HCT116 (cell line): ENCODE measurements at regions not wholly inside any gene's neighbourhood (a gene's known extent, or its start where the extent isn't known, plus 50 kb on each side); places are given as distances from the start of the nearest gene placed in this dataset.

Experiments
- ATAC-seq: fragments of 200-7000 bp; cut with Tn5 transposase; 2 replicates; pipeline ENCODE4 v1.9.1; 2020; ENCODE audit warnings: mild to moderate bottlenecking, moderate library complexity
- BruUV-seq: library from RNA; stranded (reverse); fragments of 400-500 nt; replicated peaks from 2 replicates; lab custom pipeline; 2021; lab: Mats Ljungman, UMichigan
- CTCF ChIA-PET: fragments of 300-600 bp; sonication (Branson Sonifier 250); formaldehyde crosslinking; loops from one replicate; lab custom pipeline; 2021; ENCODE audit warnings: antibody characterized with exemption; lab: Charles Lee
- POLR2A ChIA-PET: fragments of 300-600, 350-600 bp; sonication (Branson Sonifier 250); formaldehyde crosslinking; loops from one replicate; lab custom pipeline; 2021; ENCODE audit warnings: antibody characterized with exemption; lab: Charles Lee
- RAD21 ChIA-PET, 2 experiments: fragments of 300-600 bp; sonication (Branson Sonifier 250); formaldehyde crosslinking; loops; one replicate each; lab custom pipeline; 2023; ENCODE audit warnings: low total read pairs in 2 of 2; ENCODE audit not compliant: uncharacterized antibody in 2 of 2, unreplicated experiment in 2 of 2, low non-redundant PET in 1 of 2; lab: Charles Lee
- DNase-seq: peaks from one replicate; pipeline ENCODE4 v3.0.0-alpha.2; 2010; ENCODE audit warnings: low read depth, low spot score
- H2AFZ ChIP-seq: fragments of 200-600 bp; shearing (Covaris generic), sonication (generic); 2 replicates; pipeline ENCODE4 v1.6.1; 2017; ENCODE audit warnings: low read depth, mixed run types, mixed read lengths, antibody characterized with exemption, low read length; ENCODE audit not compliant: poor library complexity, severe bottlenecking
- H3K27ac ChIP-seq: 2 replicates; pipeline ENCODE4 v1.5.1; 2012; ENCODE audit warnings: low read depth, low read length
- H3K27me3 ChIP-seq: fragments of 200-600 bp; sonication (generic); 2 replicates; pipeline ENCODE4 v1.6.1; 2016; ENCODE audit warnings: mixed run types, low read length, mixed read lengths; ENCODE audit not compliant: insufficient read depth
- H3K36me3 ChIP-seq, 2 experiments: fragments of 200-500 bp in 1 of 2; fragments of 200-600 bp in 1 of 2; sonication (Bioruptor generic) in 1 of 2; sonication (generic) in 1 of 2; 2 replicates each; pipeline versions ENCODE4 v1.5.1 to v1.6.1; 2014 to 2016; ENCODE audit warnings: low read length in 2 of 2, inconsistent platforms in 1 of 2, mixed read lengths in 1 of 2, mixed run types in 1 of 2; ENCODE audit not compliant: insufficient read depth in 2 of 2, control insufficient read depth in 1 of 2
- H3K4me1 ChIP-seq, 2 experiments: fragments of 200-600 bp in 1 of 2; sonication (generic) in 1 of 2; 2 replicates each; pipeline versions ENCODE4 v1.5.1 to v1.6.1; 2012 to 2017; ENCODE audit warnings: low read length in 2 of 2, inconsistent platforms in 1 of 2, mild to moderate bottlenecking in 1 of 2, mixed read lengths in 1 of 2, mixed run types in 1 of 2, moderate library complexity in 1 of 2; ENCODE audit not compliant: insufficient read depth in 2 of 2, control insufficient read depth in 1 of 2
- H3K4me2 ChIP-seq: fragments of 200-600 bp; sonication (generic); 2 replicates; pipeline ENCODE4 v1.6.1; 2017; ENCODE audit warnings: mixed run types, low read length, mixed read lengths
- H3K4me3 ChIP-seq, 2 experiments: fragments of 200-600 bp in 1 of 2; sonication (generic) in 1 of 2; replicated peaks in 1 of 2; 2 replicates each; pipeline ENCODE4 v1.5.1; 2011 to 2016; ENCODE audit warnings: low read length in 2 of 2, control low read depth in 1 of 2, low read depth in 1 of 2, mild to moderate bottlenecking in 1 of 2, mixed read lengths in 1 of 2, mixed run types in 1 of 2
- H3K79me2 ChIP-seq: fragments of 200-600 bp; sonication (generic); 2 replicates; pipeline ENCODE4 v1.6.1; 2017; ENCODE audit warnings: mild to moderate bottlenecking, mixed run types, low read length, moderate library complexity, mixed read lengths; ENCODE audit not compliant: insufficient read depth
- H3K9ac ChIP-seq: fragments of 200-600 bp; sonication (generic); 2 replicates; pipeline ENCODE4 v1.6.1; 2016; ENCODE audit warnings: low read length, mixed read lengths
- H3K9me2 ChIP-seq: fragments of 200-600 bp; sonication (generic), shearing (Covaris generic); 2 replicates; pipeline ENCODE4 v1.6.1; 2017; ENCODE audit warnings: mixed run types, mild to moderate bottlenecking, moderate library complexity; ENCODE audit not compliant: insufficient read depth
- H3K9me3 ChIP-seq, 2 experiments: fragments of 200-500 bp in 1 of 2; fragments of 200-600 bp in 1 of 2; sonication (Bioruptor generic) in 1 of 2; sonication (generic) in 1 of 2; 2 replicates each; pipeline ENCODE4 v1.6.1; 2014 to 2017; ENCODE audit warnings: low read length in 2 of 2, mixed read lengths in 2 of 2, inconsistent platforms in 1 of 2, low read depth in 1 of 2, mild to moderate bottlenecking in 1 of 2, mixed run types in 1 of 2, moderate library complexity in 1 of 2; ENCODE audit not compliant: control insufficient read depth in 1 of 2, insufficient read depth in 1 of 2
- H4K20me1 ChIP-seq: fragments of 200-600 bp; sonication (generic), shearing (Covaris generic); 2 replicates; pipeline ENCODE4 v1.6.1; 2017; ENCODE audit warnings: mixed run types, mild to moderate bottlenecking, moderate library complexity; ENCODE audit not compliant: insufficient read depth
- CBX3 ChIP-seq: IDR thresholded peaks from 2 replicates; pipeline ENCODE4 v1.6.1; 2012; ENCODE audit warnings: low read depth
- EGR1 ChIP-seq: IDR thresholded peaks from 2 replicates; pipeline ENCODE4 v1.6.1; 2012; ENCODE audit warnings: low read depth
- POLR2A ChIP-seq: IDR thresholded peaks from 2 replicates; pipeline ENCODE4 v1.7.0; 2011; ENCODE audit warnings: borderline replicate concordance; ENCODE audit not compliant: insufficient read depth, insufficient read length; ENCODE audit errors: extremely low read depth
- POLR2AphosphoS5 ChIP-seq: IDR thresholded peaks from 2 replicates; pipeline ENCODE4 v1.6.1; 2011; ENCODE audit warnings: mild to moderate bottlenecking, low read depth, low read length, moderate library complexity
- RAD21 ChIP-seq: IDR thresholded peaks from 2 replicates; pipeline ENCODE4 v1.6.1; 2012; ENCODE audit warnings: low read depth, mild to moderate bottlenecking
- SIN3A ChIP-seq: IDR thresholded peaks from 2 replicates; pipeline ENCODE4 v1.6.1; 2012; ENCODE audit warnings: low read depth
- SP1 ChIP-seq: IDR thresholded peaks from 2 replicates; pipeline ENCODE4 v1.6.1; 2012; ENCODE audit warnings: low read depth
- SRF ChIP-seq: IDR thresholded peaks from 2 replicates; pipeline ENCODE4 v1.6.1; 2012; ENCODE audit warnings: low read depth
- TCF7L2 ChIP-seq: IDR thresholded peaks from 2 replicates; pipeline ENCODE4 v1.7.0; 2011; ENCODE audit warnings: borderline replicate concordance, inconsistent platforms; ENCODE audit not compliant: insufficient read depth, insufficient read length; ENCODE audit errors: extremely low read depth
- ZNF274 ChIP-seq: fragments of 200-500 bp; sonication (Bioruptor generic); IDR thresholded peaks from 2 replicates; pipeline ENCODE4 v1.6.1; 2014; ENCODE audit warnings: mild to moderate bottlenecking, low read depth, low read length, inconsistent platforms
- intact Hi-C: fragments of 100-400 bp; cut with micrococcal nuclease; formaldehyde crosslinking; loops from 2 replicates; pipeline ENCODE4 v1.10.0; 2022
- TF ChIP-seq, protein P1 (sequence below): IDR thresholded peaks from 2 replicates; pipeline ENCODE4 v1.6.1; 2012; ENCODE audit warnings: low read depth
- TF ChIP-seq, protein P2 (sequence below), 3 experiments: fragments of 200-600 bp in 1 of 3; sonication (generic) in 1 of 3; IDR thresholded peaks in 2 of 3; conservative IDR thresholded peaks in 1 of 3; 2 replicates each; pipeline ENCODE4 v1.5.1; 2012 to 2017; ENCODE audit warnings: low read depth in 2 of 3, low read length in 2 of 3, antibody characterized with exemption in 1 of 3, borderline replicate concordance in 1 of 3, control low read depth in 1 of 3, mild to moderate bottlenecking in 1 of 3, mixed read lengths in 1 of 3, mixed run types in 1 of 3, moderate library complexity in 1 of 3; ENCODE audit not compliant: insufficient read depth in 1 of 3
- TF ChIP-seq, protein P3 (sequence below): IDR thresholded peaks from 2 replicates; pipeline ENCODE4 v1.6.1; 2012

DNA sequence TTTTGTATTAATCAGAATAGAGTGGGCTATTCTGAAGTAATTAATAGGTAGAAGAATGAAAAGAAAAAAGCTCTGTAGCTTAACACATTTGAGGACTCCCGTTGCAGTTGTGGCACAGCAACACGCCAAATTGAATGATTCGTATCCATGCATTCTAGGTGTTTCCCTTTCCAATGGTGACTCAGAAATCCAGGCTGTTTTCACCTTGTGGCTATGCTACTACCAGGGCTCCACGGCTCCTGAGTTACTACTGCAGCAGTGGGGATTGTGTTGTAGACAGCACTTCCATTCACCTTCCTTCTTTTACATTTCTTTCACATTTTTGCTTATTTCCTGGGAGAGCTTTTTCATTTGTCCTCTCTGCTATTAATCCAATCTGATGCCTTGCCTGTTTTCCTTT is 1616.4 kb downstream of the CDH8 start (continued):
- TF ChIP-seq, protein P1, sequence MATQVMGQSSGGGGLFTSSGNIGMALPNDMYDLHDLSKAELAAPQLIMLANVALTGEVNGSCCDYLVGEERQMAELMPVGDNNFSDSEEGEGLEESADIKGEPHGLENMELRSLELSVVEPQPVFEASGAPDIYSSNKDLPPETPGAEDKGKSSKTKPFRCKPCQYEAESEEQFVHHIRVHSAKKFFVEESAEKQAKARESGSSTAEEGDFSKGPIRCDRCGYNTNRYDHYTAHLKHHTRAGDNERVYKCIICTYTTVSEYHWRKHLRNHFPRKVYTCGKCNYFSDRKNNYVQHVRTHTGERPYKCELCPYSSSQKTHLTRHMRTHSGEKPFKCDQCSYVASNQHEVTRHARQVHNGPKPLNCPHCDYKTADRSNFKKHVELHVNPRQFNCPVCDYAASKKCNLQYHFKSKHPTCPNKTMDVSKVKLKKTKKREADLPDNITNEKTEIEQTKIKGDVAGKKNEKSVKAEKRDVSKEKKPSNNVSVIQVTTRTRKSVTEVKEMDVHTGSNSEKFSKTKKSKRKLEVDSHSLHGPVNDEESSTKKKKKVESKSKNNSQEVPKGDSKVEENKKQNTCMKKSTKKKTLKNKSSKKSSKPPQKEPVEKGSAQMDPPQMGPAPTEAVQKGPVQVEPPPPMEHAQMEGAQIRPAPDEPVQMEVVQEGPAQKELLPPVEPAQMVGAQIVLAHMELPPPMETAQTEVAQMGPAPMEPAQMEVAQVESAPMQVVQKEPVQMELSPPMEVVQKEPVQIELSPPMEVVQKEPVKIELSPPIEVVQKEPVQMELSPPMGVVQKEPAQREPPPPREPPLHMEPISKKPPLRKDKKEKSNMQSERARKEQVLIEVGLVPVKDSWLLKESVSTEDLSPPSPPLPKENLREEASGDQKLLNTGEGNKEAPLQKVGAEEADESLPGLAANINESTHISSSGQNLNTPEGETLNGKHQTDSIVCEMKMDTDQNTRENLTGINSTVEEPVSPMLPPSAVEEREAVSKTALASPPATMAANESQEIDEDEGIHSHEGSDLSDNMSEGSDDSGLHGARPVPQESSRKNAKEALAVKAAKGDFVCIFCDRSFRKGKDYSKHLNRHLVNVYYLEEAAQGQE = no peak
- TF ChIP-seq, protein P2, sequence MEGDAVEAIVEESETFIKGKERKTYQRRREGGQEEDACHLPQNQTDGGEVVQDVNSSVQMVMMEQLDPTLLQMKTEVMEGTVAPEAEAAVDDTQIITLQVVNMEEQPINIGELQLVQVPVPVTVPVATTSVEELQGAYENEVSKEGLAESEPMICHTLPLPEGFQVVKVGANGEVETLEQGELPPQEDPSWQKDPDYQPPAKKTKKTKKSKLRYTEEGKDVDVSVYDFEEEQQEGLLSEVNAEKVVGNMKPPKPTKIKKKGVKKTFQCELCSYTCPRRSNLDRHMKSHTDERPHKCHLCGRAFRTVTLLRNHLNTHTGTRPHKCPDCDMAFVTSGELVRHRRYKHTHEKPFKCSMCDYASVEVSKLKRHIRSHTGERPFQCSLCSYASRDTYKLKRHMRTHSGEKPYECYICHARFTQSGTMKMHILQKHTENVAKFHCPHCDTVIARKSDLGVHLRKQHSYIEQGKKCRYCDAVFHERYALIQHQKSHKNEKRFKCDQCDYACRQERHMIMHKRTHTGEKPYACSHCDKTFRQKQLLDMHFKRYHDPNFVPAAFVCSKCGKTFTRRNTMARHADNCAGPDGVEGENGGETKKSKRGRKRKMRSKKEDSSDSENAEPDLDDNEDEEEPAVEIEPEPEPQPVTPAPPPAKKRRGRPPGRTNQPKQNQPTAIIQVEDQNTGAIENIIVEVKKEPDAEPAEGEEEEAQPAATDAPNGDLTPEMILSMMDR (IDR thresholded peaks at IDR 0.05 in 2 of 3, conservative IDR thresholded peaks at IDR 0.05 in 1 of 3; ENCODE audit: borderline replicate concordance in 1 of 3, insufficient read depth in 1 of 3, low read depth in 2 of 3, low read length in 2 of 3) = no peak
- TF ChIP-seq SIN3A = no peak

DNA sequence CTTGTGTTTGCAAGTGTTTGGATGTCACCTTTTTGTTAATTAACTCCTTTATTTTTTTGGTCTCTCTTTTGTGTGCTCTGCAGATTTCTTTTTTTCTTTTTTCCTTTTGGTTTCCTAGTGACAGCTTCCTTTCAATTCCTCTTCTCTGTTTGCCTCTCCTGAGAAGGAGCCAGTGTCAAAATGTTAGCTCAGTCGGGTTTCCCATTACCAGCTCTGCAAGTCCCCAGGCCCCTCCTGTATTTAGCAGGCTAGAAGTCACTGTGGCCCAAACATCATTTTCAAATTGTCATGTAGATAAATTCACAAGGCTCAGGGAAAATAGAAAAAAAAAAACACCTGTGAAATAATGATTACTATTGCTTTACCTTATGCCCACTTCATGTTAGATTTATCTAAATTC is 1621.6 kb downstream of the CDH8 start:
- H3K4me2 ChIP-seq = no peak overlapping the region
- no peaks in the 10 kb centered on the region for H3K36me3 ChIP-seq
- no peaks in the 10 kb centered on the region for H4K20me1 ChIP-seq
- no TSS peak for BruUV-seq
- H3K79me2 ChIP-seq = no peaks in the 10 kb centered on the region
- no peaks in the 10 kb centered on the region for H3K9me2 ChIP-seq
- no peaks in the 10 kb centered on the region for H3K4me1 ChIP-seq
- intact Hi-C loops = no loop called here
- no peak overlapping the region for H3K27ac ChIP-seq
- peaks cover 6 to 41% of the 10 kb centered on the region in 2 experiments; a peak in 2 of 4 replicates for H3K9me3 ChIP-seq
- no peaks in the 10 kb centered on the region for H3K27me3 ChIP-seq
- RAD21 ChIA-PET = no interaction called here
- no peak overlapping the region for H2AFZ ChIP-seq
- no peak overlapping the region for H3K9ac ChIP-seq
- POLR2A ChIA-PET = no interaction called here
- TF ChIP-seq POLR2AphosphoS5 = no peak
- TF ChIP-seq SRF = no peak
- TF ChIP-seq RAD21 = no peak
- TF ChIP-seq, protein P2 (IDR thresholded peaks at IDR 0.05 in 2 of 3, conservative IDR thresholded peaks at IDR 0.05 in 1 of 3; ENCODE audit: borderline replicate concordance in 1 of 3, insufficient read depth in 1 of 3, low read depth in 2 of 3, low read length in 2 of 3) = no peak
- TF ChIP-seq SP1 = no peak
- TF ChIP-seq POLR2A = no peak
- TF ChIP-seq, protein P3, sequence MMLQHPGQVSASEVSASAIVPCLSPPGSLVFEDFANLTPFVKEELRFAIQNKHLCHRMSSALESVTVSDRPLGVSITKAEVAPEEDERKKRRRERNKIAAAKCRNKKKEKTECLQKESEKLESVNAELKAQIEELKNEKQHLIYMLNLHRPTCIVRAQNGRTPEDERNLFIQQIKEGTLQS = no peak
- TF ChIP-seq TCF7L2 = no peak
- no peak for TF ChIP-seq CBX3
- no peak for TF ChIP-seq EGR1
- no peak for TF ChIP-seq ZNF274
- TF ChIP-seq, all 23 proteins: peak for 0
- no peak overlapping the region for H3K4me3 ChIP-seq
- DNase-seq (no peak), ATAC-seq (no peak)
- CTCF ChIA-PET = no interaction called here
